ENCODE measurements at regions not wholly inside any gene's neighbourhood (a gene's known extent, or its start where the extent isn't known, plus 50 kb on each side); places are given as distances from the start of the nearest gene placed in this dataset.

- FAIRE-seq (no peak), DNase-seq (ENCODE audit: low read depth) (no peak)
- Histone ChIP-seq H3K36me3 (ENCODE audit: control insufficient read depth, insufficient read depth, low read length) (no peaks in the 10 kb centered on the region), H3K27me3 (ENCODE audit: control insufficient read depth, insufficient read depth, low read length) (no peaks in the 10 kb centered on the region), H3K4me3 (ENCODE audit: low read depth, low read length) (no peak overlapping the region)
- no peak for TF ChIP-seq CTCF (IDR thresholded peaks at IDR 0.05; ENCODE audit: insufficient read depth, low read length, severe bottlenecking)
Observed at GRCh38 chr6:139753198-139753861, 378.9 kb upstream of the CITED2 start.

- H3K4me3 ChIP-seq (ENCODE audit: low read depth, low read length), result no peak overlapping the region
- H3K27me3 ChIP-seq (ENCODE audit: control insufficient read depth, insufficient read depth, low read length), result no peaks in the 10 kb centered on the region
- DNase-seq (ENCODE audit: low read depth) (no peak), FAIRE-seq (no peak)
- H3K36me3 ChIP-seq (ENCODE audit: control insufficient read depth, insufficient read depth, low read length), result no peaks in the 10 kb centered on the region
- TF ChIP-seq CTCF (IDR thresholded peaks at IDR 0.05; ENCODE audit: insufficient read depth, low read length, severe bottlenecking), result no peak
Observed at GRCh38 chr6:139752086-139752485, 377.6 kb upstream of the CITED2 start.

- no peaks in the 10 kb centered on the region for H3K36me3 ChIP-seq (ENCODE audit: control insufficient read depth, insufficient read depth, low read length)
- FAIRE-seq (no peak), DNase-seq (ENCODE audit: low read depth) (no peak)
- no peaks in the 10 kb centered on the region for H3K27me3 ChIP-seq (ENCODE audit: control insufficient read depth, insufficient read depth, low read length)
- H3K4me3 ChIP-seq (ENCODE audit: low read depth, low read length), result no peak overlapping the region
- TF ChIP-seq CTCF (IDR thresholded peaks at IDR 0.05; ENCODE audit: insufficient read depth, low read length, severe bottlenecking), result no peak
Observed at GRCh38 chr6:139751179-139751578, 376.7 kb upstream of the CITED2 start.

- FAIRE-seq, result no peak
- Histone ChIP-seq H3K4me3 (ENCODE audit: low read depth, low read length) (no peak overlapping the region), H3K36me3 (ENCODE audit: control insufficient read depth, insufficient read depth, low read length) (no peaks in the 10 kb centered on the region), H3K27me3 (ENCODE audit: control insufficient read depth, insufficient read depth, low read length) (no peaks in the 10 kb centered on the region)
- DNase-seq (ENCODE audit: low read depth), result peak; percentile 41
- TF ChIP-seq CTCF (IDR thresholded peaks at IDR 0.05; ENCODE audit: insufficient read depth, low read length, severe bottlenecking), result no peak
Observed at GRCh38 chr6:139748353-139749146, 374.1 kb upstream of the CITED2 start.

GRCh38 chr6:139747154-139747553, 372.7 kb upstream of the CITED2 start:
- Histone ChIP-seq H3K27me3 (ENCODE audit: control insufficient read depth, insufficient read depth, low read length) (no peaks in the 10 kb centered on the region), H3K36me3 (ENCODE audit: control insufficient read depth, insufficient read depth, low read length) (no peaks in the 10 kb centered on the region), H3K4me3 (ENCODE audit: low read depth, low read length) (no peak overlapping the region)
- DNase-seq (ENCODE audit: low read depth), result no peak
- no peak for FAIRE-seq
- TF ChIP-seq CTCF (IDR thresholded peaks at IDR 0.05; ENCODE audit: insufficient read depth, low read length, severe bottlenecking), result no peak

Data from bronchial epithelial cell (primary cell).